Stimulated activated CD8-positive, alpha-beta memory T cell treated with anti-CD3 and anti-CD28 coated beads, Interleukin-2, amount 100 ng/mL, for 1 hour (primary cell): ENCODE measurements at regions not wholly inside any gene's neighbourhood (a gene's known extent, or its start where the extent isn't known, plus 50 kb on each side); places are given as distances from the start of the nearest gene placed in this dataset.

Experiments
- DNase-seq, 2 donors: peaks; one replicate each; pipeline ENCODE4 v3.0.0-alpha.2; 2020; ENCODE audit warnings: low read depth in 2 of 2

DNA sequence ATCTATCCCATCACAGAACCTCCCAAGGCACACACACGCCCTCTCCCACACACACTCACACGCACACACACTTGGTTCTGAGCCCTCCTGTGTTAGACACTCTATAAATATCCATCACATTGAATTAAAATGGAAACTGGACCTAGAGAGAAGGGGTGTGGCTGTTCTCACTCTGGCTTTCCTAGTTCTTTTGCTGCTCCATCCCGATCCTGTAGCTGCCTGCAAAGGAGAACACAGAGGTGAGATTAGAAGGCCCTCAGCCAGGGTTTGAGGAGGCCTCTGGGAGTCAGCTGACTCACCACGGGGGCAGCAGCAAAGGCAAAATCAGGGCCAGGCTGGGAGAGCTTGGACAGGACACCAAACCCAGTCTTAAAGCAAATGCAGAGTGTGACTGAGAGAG is 192.3 kb upstream of the CADM1 start:
- no peak for DNase-seq

DNA sequence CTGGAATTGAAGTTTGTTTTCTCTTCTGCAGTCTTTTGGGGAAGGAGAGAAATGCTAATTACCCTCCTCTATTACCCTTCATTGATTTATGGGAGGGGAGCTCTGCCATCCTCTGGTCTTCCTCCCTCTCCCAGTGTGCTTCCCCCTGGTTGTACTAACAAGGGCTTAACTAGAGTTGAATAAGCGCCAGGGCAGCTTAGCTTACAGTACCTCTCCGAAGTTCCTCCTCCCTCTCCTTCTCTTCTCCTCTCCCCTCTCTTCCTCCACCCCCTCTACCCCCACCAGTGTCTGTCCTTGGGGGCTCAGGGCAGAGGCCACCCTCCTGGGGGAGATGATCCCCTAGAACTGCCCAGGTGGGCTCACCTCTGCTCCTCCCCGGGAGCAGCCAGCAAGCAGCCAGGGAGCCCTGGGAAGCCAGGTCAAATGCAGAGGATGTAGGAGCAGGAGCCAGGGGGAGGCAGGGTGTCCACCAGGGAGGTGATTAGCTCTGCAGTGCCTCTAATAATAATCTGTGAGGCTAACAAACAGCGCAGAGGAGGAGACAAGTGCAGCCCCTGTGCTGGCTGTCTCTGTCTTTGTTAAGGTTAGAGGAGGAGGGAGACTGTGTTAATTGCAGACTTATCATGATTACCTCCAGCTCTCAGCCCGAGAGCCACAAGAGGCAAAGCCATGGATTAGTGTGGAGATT is 191.6 kb upstream of the CADM1 start:
- DNase-seq = no peak

DNA sequence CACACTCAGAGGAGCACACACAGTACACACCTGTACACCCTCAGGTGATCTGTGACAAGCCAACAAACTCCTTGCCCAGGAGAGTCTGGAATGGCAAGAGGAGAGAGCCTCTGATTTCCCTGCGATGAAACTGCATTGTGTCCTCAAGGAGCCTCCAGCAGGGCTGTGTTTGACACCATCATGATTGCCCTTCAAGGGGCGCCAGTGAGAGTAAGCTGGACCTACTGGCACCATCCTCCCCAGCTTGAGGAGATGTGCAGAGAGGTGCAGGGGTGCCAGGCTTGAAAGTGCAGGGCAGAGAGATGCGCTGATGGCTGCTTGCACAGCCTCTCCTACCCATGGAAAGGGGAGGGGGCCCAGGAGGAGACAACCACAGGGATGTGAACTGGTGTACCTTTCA is 188.8 kb upstream of the CADM1 start:
- DNase-seq = no peak

DNA sequence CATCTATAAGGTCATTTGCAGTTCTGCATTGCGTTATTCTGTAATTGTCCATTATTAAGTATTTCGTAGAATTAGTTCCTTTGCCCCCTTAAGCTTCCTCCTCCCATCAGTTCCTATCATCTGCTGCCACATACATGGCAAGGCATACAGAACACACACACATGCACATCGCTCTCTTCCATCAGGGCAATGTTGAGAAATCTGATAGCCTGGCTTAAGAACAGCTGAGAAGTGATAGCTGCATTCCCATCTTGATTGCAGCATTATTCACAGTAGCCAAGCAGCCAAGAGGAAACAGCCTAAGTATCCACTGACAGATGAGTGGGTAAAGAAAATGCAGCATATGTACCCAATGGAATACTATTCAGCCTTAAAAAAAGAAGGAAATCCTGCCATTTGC is 186.8 kb upstream of the CADM1 start:
- DNase-seq = no peak

GRCh38 chr11:115687934-115688333 is 183.7 kb upstream of the CADM1 start:
- DNase-seq = no peak

DNA sequence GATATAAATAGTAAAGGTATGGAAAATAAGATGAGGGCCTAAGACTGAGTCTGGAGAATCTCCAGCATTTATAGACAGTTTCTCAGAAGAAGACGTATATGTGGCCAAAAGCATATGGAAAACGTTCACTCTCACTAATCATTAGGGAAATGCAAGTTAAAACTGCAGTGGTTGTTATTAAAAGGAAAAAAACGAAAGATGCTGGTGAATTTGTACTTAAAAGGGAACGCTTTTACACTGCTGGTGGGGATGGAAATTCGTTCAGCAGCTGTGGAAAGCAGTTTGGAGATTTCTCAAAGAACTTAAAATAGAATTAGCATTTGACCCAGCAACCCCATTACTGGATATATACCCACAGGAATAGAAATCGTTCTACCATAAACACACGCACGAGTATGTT is 180.5 kb upstream of the CADM1 start:
- no peak for DNase-seq

DNA sequence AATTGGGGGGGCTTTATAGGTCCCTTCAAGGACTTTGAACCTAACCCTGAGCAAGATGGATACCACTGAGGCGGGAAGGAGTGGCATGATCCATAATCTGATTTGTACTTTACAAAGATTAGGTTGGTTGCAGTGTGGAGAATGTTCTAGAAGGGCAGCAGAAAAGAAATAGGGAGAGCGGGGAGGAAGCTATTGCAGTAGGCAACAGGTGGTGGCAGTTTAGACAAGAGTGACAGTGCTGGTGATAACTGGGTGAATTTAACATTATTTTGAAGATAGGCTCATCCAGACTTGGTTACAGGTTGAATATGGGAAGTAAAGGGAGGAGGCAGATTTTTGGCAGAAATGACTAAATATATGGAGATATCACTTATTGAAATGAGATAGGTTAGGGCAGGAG is 179.9 kb upstream of the CADM1 start:
- DNase-seq = no peak

- no peak for DNase-seq
These were observed 178.7 kb upstream of the CADM1 start for GRCh38 chr11:115682888-115683287.

DNA sequence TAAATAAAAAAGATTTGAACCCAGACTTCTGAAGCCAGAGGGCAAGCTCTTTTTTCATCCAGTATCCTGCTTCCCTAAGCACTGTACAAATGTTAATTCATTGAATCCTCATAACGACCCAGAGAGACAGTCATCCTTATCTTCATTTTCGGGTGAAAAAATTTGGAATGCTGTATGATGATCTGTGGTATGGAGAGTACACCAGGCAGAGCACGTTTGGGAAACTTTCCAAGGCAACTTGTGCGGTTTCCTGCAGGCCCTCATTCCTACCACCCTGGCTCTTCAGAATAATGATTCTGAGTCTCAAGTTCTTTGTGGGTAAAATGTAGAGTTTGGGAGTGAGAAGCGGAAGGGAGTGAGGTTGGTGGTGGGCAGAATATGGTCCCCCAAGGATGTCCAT is 177.9 kb upstream of the CADM1 start:
- DNase-seq = no peak

DNA sequence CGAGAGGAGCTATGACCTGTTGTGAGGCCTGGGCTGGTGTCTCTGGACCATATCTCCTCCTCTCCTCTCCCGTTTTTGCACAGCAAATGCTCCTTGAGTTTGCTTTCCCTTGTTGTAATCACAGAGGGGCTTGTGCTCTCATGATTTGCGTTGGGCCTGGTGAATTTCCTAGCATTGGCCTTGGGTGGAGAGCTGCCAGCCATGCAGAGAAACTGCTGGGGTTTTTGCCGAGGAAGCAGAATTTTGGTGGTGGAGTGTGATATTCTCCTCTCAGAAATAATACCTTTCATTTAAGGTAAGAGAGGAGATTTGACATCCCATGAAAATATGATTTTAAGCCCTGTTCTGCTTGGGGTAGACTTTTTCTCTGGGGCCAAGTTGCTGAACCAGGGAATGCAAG is 175.7 kb upstream of the CADM1 start:
- DNase-seq = no peak

- no peak for DNase-seq
These were observed 174.7 kb upstream of the CADM1 start for GRCh38 chr11:115678942-115679341.

GRCh38 chr11:115677190-115677589 is 173.0 kb upstream of the CADM1 start:
- DNase-seq = no peak

GRCh38 chr11:115676768-115677167 is 172.6 kb upstream of the CADM1 start:
- DNase-seq = no peak

- DNase-seq = no peak
These were observed 172.0 kb upstream of the CADM1 start for GRCh38 chr11:115676206-115676605.

DNA sequence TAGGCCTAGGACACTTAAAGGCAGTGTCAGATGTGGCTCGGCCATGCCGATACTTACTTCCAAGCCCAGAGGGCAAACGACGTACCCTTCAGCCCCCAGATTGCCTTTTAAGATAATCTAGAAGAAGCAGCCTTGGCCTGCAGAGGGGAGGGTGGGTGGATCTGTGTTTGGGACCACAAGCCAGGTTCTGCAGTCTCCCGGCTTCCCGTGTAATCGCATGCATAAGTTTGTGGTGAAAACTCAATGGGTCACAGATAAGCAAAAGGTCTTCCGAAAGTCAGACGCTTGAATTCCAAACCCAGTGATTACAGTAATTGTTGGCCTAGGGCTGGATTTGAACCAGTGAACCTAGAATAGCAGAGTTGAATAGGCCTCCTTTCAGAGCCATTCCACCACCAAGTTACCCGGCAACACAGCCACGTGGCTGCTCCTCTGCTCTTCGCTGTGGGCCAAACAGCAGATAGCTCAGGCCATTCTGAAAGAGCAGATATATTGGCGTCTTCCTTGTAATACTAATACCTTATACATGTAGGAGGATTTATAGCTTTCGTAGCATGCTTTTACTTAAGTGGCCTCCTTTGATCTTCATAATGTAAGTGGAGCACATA is 170.8 kb upstream of the CADM1 start:
- no peak for DNase-seq

GRCh38 chr11:115674176-115674936 is 170.1 kb upstream of the CADM1 start:
- no peak for DNase-seq

DNA sequence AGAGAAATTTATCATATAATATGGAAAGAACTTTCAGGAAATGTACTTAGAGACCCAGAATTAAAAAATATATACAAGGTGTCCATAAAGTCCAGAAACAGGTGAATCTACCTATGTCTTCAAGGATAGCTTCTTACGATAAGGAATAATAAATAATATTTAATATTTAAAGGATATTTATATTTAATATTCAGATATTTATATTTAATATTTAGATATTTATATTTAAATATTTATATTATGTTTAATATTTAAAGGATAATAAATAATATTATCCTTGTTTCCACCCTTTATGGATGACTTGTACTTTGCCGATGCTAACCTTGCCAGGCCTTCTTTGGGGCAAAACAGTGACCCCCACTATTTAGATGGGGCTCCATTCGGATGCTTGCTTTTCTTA is 169.5 kb upstream of the CADM1 start:
- no peak for DNase-seq

DNA sequence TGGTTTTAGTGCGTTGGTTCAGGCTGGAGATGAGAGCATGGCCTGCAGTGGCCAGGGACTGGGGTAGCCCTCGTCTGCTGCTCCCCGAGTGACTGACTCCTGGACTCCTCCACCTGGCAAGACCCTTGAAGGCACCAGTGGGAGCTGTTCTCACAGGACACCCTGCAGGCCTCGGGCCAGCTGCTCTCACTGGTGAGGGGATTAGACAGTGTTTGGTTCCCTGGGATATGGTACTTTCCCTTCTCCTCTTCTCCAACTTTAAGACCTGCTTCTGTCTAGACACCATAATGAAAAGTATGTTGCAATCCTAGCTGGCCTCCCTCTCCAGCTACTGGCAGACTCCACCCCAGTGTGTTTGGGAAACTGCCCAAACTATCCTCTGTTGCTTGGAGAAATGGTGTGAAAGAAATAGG is 168.8 kb upstream of the CADM1 start:
- no peak for DNase-seq

- DNase-seq = no peak
These were observed 168.2 kb upstream of the CADM1 start for GRCh38 chr11:115672412-115672811.

- DNase-seq = no peak
These were observed 166.5 kb upstream of the CADM1 start for GRCh38 chr11:115670538-115671205.

DNA sequence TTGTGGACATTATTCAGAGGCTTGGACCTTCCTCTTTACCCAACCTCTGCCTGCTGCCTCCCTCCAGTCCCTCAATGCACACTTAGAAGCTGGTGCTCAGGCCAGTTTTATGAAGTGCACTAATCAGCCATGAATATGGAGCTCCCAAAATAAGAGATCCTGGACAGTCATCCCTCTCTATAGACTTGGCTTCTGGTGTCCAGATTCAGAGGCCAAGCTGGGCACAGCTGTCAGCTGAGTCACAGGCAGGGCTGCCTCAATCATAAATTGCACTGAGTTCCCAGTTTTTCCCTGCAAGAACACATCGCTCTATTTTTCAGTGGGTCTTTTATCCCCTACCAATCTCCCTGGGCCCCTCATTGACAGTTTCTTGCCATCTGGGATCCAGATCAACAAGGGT is 161.7 kb upstream of the CADM1 start:
- DNase-seq = no peak

GRCh38 chr11:115665175-115665821 is 161.1 kb upstream of the CADM1 start:
- no peak for DNase-seq
